Loucy (cell line): ENCODE measurements at regions not wholly inside any gene's neighbourhood (a gene's known extent, or its start where the extent isn't known, plus 50 kb on each side); places are given as distances from the start of the nearest gene placed in this dataset.

Experiments used
- EZH2phosphoT487 ChIP-seq: fragments of 200-600 bp; IDR thresholded peaks from 2 replicates; pipeline ENCODE4 v1.6.1; 2018; ENCODE audit warnings: antibody characterized with exemption, mild to moderate bottlenecking, moderate library complexity, borderline replicate concordance
- TF ChIP-seq, protein P1 (sequence below): fragments of 200-600 bp; sonication (generic); conservative IDR thresholded peaks from 2 replicates; pipeline ENCODE4 v1.5.1; 2014; ENCODE audit warnings: mild to moderate bottlenecking, antibody characterized with exemption, low read length

GRCh38 chr2:120544522-120544921 lies 191.1 kb upstream of the GLI2 start:
- TF ChIP-seq, protein P1, sequence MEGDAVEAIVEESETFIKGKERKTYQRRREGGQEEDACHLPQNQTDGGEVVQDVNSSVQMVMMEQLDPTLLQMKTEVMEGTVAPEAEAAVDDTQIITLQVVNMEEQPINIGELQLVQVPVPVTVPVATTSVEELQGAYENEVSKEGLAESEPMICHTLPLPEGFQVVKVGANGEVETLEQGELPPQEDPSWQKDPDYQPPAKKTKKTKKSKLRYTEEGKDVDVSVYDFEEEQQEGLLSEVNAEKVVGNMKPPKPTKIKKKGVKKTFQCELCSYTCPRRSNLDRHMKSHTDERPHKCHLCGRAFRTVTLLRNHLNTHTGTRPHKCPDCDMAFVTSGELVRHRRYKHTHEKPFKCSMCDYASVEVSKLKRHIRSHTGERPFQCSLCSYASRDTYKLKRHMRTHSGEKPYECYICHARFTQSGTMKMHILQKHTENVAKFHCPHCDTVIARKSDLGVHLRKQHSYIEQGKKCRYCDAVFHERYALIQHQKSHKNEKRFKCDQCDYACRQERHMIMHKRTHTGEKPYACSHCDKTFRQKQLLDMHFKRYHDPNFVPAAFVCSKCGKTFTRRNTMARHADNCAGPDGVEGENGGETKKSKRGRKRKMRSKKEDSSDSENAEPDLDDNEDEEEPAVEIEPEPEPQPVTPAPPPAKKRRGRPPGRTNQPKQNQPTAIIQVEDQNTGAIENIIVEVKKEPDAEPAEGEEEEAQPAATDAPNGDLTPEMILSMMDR, result no peak
- no peak for TF ChIP-seq EZH2phosphoT487
